ENCODE measurements at regions not wholly inside any gene's neighbourhood (a gene's known extent, or its start where the extent isn't known, plus 50 kb on each side); places are given as distances from the start of the nearest gene placed in this dataset.

DNA sequence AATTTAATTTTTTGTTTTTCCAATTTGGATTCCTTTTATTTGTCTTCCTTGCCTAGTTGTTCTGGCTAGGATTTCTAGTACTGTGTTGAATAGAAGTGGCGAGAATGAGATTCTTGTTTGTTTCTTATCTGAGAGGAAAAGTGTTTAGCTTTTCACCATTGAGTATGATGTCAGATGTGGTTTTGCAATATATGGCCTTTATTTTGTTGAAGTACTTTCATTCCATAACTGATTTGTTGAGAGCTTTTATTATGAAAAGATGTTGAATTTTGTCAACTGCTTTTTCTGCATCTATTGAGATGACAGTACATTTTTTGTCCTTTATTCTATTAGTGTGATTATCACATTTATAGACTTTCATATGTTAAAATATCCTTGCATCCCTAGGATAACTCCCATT lies 462.0 kb downstream of the CCDC91 start:
- no peak for DNase-seq (ENCODE audit: low read depth)
- TF ChIP-seq, protein P1, sequence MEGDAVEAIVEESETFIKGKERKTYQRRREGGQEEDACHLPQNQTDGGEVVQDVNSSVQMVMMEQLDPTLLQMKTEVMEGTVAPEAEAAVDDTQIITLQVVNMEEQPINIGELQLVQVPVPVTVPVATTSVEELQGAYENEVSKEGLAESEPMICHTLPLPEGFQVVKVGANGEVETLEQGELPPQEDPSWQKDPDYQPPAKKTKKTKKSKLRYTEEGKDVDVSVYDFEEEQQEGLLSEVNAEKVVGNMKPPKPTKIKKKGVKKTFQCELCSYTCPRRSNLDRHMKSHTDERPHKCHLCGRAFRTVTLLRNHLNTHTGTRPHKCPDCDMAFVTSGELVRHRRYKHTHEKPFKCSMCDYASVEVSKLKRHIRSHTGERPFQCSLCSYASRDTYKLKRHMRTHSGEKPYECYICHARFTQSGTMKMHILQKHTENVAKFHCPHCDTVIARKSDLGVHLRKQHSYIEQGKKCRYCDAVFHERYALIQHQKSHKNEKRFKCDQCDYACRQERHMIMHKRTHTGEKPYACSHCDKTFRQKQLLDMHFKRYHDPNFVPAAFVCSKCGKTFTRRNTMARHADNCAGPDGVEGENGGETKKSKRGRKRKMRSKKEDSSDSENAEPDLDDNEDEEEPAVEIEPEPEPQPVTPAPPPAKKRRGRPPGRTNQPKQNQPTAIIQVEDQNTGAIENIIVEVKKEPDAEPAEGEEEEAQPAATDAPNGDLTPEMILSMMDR (IDR thresholded peaks at IDR 0.05; ENCODE audit: insufficient read depth, low read length), result no peak
- H3K4me3 ChIP-seq (ENCODE audit: low read depth, low read length), result no peak overlapping the region

DNA sequence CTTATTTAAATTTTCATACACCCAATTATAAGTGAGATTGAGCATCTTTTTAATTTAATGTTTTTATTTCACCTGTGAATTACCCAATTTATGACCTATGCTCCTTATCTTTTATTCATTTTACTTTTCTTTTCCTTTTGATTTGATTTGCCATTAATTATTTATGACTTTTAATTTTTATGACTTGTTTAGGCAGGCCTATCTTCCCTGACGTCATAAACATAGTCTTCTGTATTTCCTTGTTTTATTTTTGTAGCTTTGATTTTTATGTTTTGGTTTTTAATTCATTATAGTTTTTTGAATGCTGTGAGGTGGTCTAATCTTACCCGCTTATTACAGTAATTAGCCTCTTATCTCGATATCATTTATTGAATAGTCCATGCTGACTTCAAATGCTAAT lies 467.1 kb upstream of the FAR2 start:
- H3K4me3 ChIP-seq (ENCODE audit: low read depth, low read length), result no peak overlapping the region
- TF ChIP-seq, protein P1 (IDR thresholded peaks at IDR 0.05; ENCODE audit: insufficient read depth, low read length), result no peak
- no peak for DNase-seq (ENCODE audit: low read depth)

DNA sequence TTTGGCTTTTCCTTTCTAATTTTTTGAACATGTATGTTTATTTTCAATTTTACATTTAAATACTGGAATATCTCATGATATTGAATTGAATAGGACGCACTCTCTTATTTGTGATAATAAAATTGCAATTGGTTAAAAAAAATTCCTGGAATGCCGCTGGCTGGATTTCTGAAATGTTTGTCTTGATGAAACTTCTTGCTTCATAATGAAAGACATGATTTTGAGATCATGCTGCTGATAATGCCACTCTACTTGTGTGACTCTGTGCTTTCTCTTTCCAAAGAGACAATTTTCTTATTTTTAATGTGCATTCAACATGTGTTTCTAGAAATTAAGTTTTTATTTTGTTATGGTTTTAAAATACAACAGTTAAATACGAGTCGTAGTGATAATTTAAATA lies 465.7 kb upstream of the FAR2 start:
- H3K4me3 ChIP-seq (ENCODE audit: low read depth, low read length), result no peak overlapping the region
- DNase-seq (ENCODE audit: low read depth), result peak; percentile 25
- TF ChIP-seq, protein P1 (IDR thresholded peaks at IDR 0.05; ENCODE audit: insufficient read depth, low read length), result no peak

DNA sequence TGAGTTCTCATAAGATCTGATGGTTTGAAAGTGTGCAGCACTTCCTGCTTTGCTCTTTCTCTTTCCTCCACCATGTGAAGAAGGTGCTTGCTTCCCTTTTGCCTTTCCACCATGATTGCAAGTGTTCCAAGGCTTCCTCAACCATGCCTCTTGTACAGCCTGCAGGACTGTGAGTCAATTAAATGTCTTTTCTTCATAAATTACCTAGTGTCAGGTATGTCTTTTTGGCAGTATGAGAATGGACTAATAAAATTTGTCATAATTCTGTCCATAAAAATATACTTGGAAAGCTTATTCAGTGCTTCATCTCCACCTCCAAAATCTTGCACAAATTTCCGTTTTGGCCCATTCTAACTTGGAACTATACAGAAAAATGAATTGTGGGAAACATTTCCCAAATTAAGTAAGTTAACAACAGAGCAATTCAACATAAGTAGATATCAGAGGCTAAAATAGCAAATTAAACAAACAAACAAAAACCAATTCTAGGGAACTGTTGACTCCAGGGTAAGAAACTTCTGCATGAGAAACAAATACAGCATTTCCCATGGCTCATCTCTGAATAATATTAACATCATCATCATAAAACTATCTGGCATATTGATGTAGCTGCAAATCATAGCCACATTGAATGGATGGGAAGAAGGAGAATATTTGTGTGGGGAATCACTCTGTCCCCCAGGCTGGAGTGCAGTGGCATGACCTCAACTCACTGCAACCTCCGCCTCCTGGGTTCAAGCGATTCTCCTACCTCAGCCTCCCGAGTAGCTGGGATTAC lies 459.5 kb upstream of the FAR2 start:
- no peak overlapping the region for H3K4me3 ChIP-seq (ENCODE audit: low read depth, low read length)
- DNase-seq (ENCODE audit: low read depth), result no peak
- TF ChIP-seq, protein P1 (IDR thresholded peaks at IDR 0.05; ENCODE audit: insufficient read depth, low read length), result no peak

DNA sequence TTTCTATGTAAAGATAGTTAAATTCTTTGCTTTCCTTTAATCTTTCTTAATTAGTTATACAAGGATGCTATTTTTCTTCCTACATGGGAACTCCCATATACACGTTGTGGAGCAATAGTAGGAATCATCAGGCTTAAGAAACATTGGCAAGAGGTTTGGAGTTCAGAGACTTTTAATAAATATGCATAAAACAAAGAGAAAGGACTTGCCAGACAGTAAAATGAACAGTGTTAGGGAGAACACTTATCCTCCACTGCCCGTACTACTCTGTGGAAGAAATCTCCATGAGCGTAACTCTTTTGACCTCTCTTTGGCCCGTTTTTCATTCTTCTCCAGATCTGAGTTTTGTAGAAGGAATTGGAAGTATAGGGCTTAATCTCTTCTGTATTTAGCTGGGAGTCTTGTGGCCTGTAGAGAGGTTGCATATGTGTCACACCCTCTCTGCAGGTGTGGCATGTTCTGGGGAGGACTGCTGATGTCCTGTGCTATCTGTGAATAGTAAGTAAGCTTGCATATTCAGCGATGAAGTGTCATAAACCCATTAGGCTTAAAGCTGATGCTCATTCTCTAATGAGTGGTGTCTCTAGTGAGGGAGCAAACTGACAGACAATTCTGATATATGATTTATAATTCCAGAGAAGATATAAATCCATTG lies 455.4 kb upstream of the FAR2 start:
- no peak overlapping the region for H3K4me3 ChIP-seq (ENCODE audit: low read depth, low read length)
- TF ChIP-seq, protein P1 (IDR thresholded peaks at IDR 0.05; ENCODE audit: insufficient read depth, low read length), result no peak
- DNase-seq (ENCODE audit: low read depth), result no peak

DNA sequence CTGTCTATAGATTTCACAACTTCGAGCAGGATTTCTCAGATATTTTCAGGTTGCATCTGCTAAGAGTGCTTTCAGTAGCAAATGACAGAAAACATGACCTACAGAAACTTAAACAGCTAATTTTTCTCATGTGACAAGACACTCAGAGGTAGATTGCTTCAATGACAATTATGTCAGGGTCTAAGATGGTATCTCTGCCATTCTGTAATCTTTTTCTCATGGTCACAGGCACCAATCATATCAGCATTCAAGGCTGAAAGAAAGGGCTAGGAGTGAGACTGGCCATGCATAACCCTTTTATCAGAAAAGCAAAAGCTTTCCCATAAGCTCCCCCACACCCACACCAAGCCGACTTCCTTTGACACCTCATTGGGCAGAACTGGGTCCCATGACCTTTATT lies 450.5 kb upstream of the FAR2 start:
- no peak overlapping the region for H3K4me3 ChIP-seq (ENCODE audit: low read depth, low read length)
- TF ChIP-seq, protein P1 (IDR thresholded peaks at IDR 0.05; ENCODE audit: insufficient read depth, low read length), result no peak
- DNase-seq (ENCODE audit: low read depth), result no peak
